PC-9 (cell line): ENCODE measurements at regions not wholly inside any gene's neighbourhood (a gene's known extent, or its start where the extent isn't known, plus 50 kb on each side); places are given as distances from the start of the nearest gene placed in this dataset.

Experiments
- BruUV-seq: library from RNA; stranded (reverse); fragments of 400-500 nt; replicated peaks from 2 replicates; lab custom pipeline; 2021; lab: Mats Ljungman, UMichigan
- CTCF ChIA-PET: fragments of 300-600 bp; sonication (Branson Sonifier 250); formaldehyde crosslinking; loops from one replicate; lab custom pipeline; 2022; ENCODE audit warnings: antibody characterized with exemption; lab: Charles Lee
- POLR2A ChIA-PET: fragments of 300-600 bp; sonication (Branson Sonifier 250); formaldehyde crosslinking; loops from one replicate; lab custom pipeline; 2022; ENCODE audit warnings: antibody characterized with exemption; ENCODE audit not compliant: unreplicated experiment; lab: Charles Lee
- DNase-seq, 2 experiments: peaks; one replicate each; pipeline versions ENCODE4 v3.0.0 to v3.0.0-alpha.2; 2015 to 2022; ENCODE audit warnings: mixed read lengths in 1 of 2
- H2AFZ ChIP-seq: fragments of 200-600 bp; sonication (generic); 2 replicates; pipeline ENCODE4 v1.8.1; 2017; ENCODE audit warnings: antibody characterized with exemption
- H3F3A ChIP-seq: fragments of 200-600 bp; sonication (generic); 2 replicates; pipeline ENCODE4 v1.8.1; 2017; ENCODE audit warnings: antibody characterized with exemption, mild to moderate bottlenecking, low read depth; ENCODE audit not compliant: insufficient read depth
- H3K27ac ChIP-seq: fragments of 200-600 bp; sonication (generic); 2 replicates; pipeline ENCODE4 v1.6.1; 2016; ENCODE audit warnings: mixed run types
- H3K27me3 ChIP-seq: fragments of 200-600 bp; sonication (generic); 2 replicates; pipeline ENCODE4 v1.6.1; 2016; ENCODE audit warnings: low read depth, mixed run types; ENCODE audit not compliant: insufficient read depth
- H3K36me3 ChIP-seq: fragments of 200-600 bp; sonication (generic); 2 replicates; pipeline ENCODE4 v1.6.1; 2016; ENCODE audit warnings: low read depth, mixed run types
- H3K4me1 ChIP-seq: fragments of 200-600 bp; sonication (generic); replicated peaks from 2 replicates; pipeline ENCODE4 v1.6.1; 2016; ENCODE audit warnings: mixed run types; ENCODE audit not compliant: insufficient read depth
- H3K4me2 ChIP-seq: fragments of 200-600 bp; sonication (generic); 2 replicates; pipeline ENCODE4 v1.6.1; 2017; ENCODE audit warnings: mixed run types
- H3K4me3 ChIP-seq: fragments of 200-600 bp; sonication (generic); 2 replicates; pipeline ENCODE4 v1.6.1; 2016; ENCODE audit warnings: mixed run types
- H3K79me2 ChIP-seq: fragments of 200-600 bp; sonication (generic); 2 replicates; pipeline ENCODE4 v1.6.1; 2017; ENCODE audit warnings: low read depth, mixed run types
- H3K9me2 ChIP-seq: fragments of 200-600 bp; sonication (generic); 2 replicates; pipeline ENCODE4 v1.8.1; 2017; ENCODE audit warnings: mild to moderate bottlenecking; ENCODE audit not compliant: insufficient read depth
- H3K9me3 ChIP-seq: fragments of 200-600 bp; sonication (generic); 2 replicates; pipeline ENCODE4 v1.8.1; 2016; ENCODE audit warnings: low read depth; ENCODE audit not compliant: insufficient read depth
- H4K20me1 ChIP-seq: fragments of 200-600 bp; sonication (generic); 2 replicates; pipeline ENCODE4 v1.8.1; 2017; ENCODE audit not compliant: insufficient read depth
- CTCF ChIP-seq: fragments of 200-600 bp; sonication (generic); conservative IDR thresholded peaks from 2 replicates; pipeline ENCODE4 v1.6.1; 2017; ENCODE audit warnings: mixed run types, antibody characterized with exemption, mild to moderate bottlenecking, moderate library complexity
- EZH2 ChIP-seq: fragments of 200-600 bp; sonication (generic); IDR thresholded peaks from 2 replicates; pipeline ENCODE4 v1.8.0; 2017; ENCODE audit warnings: antibody characterized with exemption, low read depth
- intact Hi-C: fragments of 100-400 bp; cut with micrococcal nuclease; formaldehyde crosslinking; loops from one replicate; pipeline ENCODE4 v1.10.0; 2022; ENCODE audit not compliant: unreplicated experiment

GRCh38 chr4:22911285-22911684 is 218.5 kb downstream of the GBA3 start:
- DNase-seq = no peak
- TF ChIP-seq CTCF (no peak), EZH2 (no peak)
- intact Hi-C loops = no loop called here
- Histone ChIP-seq H3K27me3 (no peaks in the 10 kb centered on the region), H3F3A (no peaks in the 10 kb centered on the region), H3K4me3 (no peak overlapping the region), H2AFZ (no peak overlapping the region), H4K20me1 (no peaks in the 10 kb centered on the region), H3K79me2 (no peaks in the 10 kb centered on the region), H3K4me1 (no peaks in the 10 kb centered on the region), H3K36me3 (no peaks in the 10 kb centered on the region), H3K9me3 (no peaks in the 10 kb centered on the region), H3K27ac (no peak overlapping the region), H3K4me2 (no peak overlapping the region), H3K9me2 (no peaks in the 10 kb centered on the region)
- CTCF ChIA-PET = no interaction called here
- POLR2A ChIA-PET = no interaction called here
- no TSS peak for BruUV-seq

GRCh38 chr4:22910200-22910599 is 217.5 kb downstream of the GBA3 start:
- Histone ChIP-seq H2AFZ (no peak overlapping the region), H3K36me3 (no peaks in the 10 kb centered on the region), H3K27ac (no peak overlapping the region), H4K20me1 (no peaks in the 10 kb centered on the region), H3K4me1 (no peaks in the 10 kb centered on the region), H3K9me2 (no peaks in the 10 kb centered on the region), H3K27me3 (no peaks in the 10 kb centered on the region), H3K4me2 (no peak overlapping the region), H3K4me3 (no peak overlapping the region), H3F3A (no peaks in the 10 kb centered on the region), H3K9me3 (no peaks in the 10 kb centered on the region), H3K79me2 (no peaks in the 10 kb centered on the region)
- no peak for DNase-seq
- BruUV-seq = no TSS peak
- TF ChIP-seq CTCF (no peak), EZH2 (no peak)
- ChIA-PET CTCF (no interaction called here), POLR2A (no interaction called here)
- intact Hi-C loops = no loop called here

GRCh38 chr4:22906045-22906444 is 213.3 kb downstream of the GBA3 start:
- Histone ChIP-seq H4K20me1 (no peaks in the 10 kb centered on the region), H3K4me1 (no peaks in the 10 kb centered on the region), H3K4me2 (no peak overlapping the region), H3K36me3 (no peaks in the 10 kb centered on the region), H2AFZ (no peak overlapping the region), H3K27ac (no peak overlapping the region), H3K27me3 (no peaks in the 10 kb centered on the region), H3K9me2 (no peaks in the 10 kb centered on the region), H3K9me3 (no peaks in the 10 kb centered on the region), H3K79me2 (no peaks in the 10 kb centered on the region), H3K4me3 (no peak overlapping the region), H3F3A (no peaks in the 10 kb centered on the region)
- no TSS peak for BruUV-seq
- CTCF ChIA-PET = no interaction called here
- no peak for TF ChIP-seq EZH2
- no peak for TF ChIP-seq CTCF
- intact Hi-C loops = no loop called here
- DNase-seq = no peak
- POLR2A ChIA-PET = no interaction called here
